ENCODE measurements at regions not wholly inside any gene's neighbourhood (a gene's known extent, or its start where the extent isn't known, plus 50 kb on each side); places are given as distances from the start of the nearest gene placed in this dataset.
A peak's percentile ranks its signal among the peaks of the same experiment; 100 is the strongest.

DNA sequence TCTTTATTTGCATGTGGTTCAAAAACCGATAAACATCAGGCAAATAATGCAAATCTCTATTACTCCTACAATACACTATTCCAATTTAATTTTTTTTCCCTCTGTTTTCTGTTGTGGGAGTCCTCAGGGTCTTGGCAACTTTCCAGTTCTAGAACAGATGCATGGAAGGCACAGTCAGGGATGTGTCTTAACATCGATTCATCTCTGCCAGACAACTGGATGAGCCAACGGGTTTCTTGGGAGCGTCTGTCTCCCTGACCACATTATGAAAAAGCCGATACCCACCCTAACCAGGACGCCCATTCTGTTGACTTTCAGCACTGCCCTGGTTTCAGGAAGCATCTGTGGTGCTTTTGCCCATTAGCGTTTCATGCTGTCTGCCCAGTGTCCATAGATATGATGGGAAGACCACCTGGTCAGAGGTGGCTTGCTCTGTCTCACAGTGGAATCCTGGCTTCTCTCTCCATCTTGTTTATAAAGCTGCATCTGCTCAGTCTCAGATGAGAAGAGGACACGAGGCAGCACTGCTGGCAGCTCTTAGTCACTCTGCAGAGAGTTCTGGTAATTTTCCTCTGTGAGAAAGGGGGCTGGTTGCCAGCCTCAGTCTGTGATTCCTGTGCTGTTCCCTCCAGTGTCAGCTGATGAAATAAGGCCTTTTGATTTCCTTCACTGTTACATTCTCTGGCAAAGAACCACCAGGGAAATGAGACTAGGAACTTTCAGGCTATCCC lies 57.9 kb upstream of the KCNE4 start:
- DNase-seq (ENCODE audit: low read depth): peak; percentile 62

DNA sequence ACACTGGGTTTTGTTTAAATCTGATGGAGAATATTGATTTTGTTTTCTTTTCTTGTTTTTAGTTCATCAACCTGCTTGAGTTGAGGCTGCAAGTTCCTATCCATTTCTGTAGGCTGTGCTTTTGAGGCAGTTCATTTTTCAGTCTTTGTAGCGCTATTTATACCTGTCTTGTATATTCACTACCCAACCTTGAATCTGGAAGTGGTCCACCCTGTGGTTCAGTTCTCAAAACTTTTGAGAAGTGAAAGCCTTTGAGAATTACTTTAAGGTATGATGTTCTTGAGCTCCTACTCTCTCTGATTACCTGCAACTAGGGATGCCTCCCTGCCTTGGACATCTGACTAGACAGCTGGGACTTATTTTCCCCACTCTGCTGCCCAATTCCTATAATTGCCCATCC lies 53.5 kb upstream of the KCNE4 start:
- no peak for DNase-seq (ENCODE audit: low read depth)

DNA sequence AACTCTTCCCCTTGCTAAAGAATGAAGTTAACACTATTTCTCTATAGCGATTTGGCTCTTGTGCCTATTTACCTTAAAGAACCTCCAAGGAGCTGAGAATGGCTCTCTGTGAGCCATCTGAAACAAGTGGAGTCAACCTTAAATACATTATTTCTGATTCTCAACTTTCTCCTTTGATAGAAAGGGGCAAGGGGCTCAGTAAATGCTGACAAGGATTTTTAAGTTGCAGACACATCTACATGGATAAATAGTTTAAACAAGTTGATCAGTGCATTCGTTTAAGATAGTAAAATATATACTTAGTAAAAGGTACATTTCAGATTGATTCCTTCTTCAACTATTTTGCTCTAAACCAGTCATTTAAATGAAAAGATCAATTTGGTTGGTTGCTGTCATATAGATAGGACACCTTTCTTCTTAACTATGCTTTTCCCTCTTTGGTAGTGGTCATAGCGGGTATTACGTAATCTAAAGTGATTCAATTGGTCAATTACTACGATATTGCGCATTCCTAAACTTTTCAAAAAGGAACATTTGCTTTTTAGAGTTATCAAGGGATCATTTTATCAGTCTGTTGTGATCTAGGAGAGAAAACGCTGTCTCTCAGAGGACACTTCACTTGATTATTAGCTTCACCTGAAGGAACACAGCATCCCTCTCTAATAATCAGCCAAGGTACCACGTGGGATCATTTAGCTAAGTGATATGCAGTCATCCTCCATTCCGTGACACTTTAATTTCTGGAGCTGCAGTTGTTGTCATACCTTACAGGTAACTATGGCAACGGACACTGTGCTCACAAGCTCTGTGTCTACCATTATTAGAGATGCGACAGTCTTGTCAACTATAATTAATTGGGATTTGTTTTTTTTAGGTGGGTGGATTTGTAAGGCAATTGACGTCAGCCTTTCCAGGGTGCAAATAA lies 50.9 kb upstream of the KCNE4 start:
- no peak for DNase-seq (ENCODE audit: low read depth)

DNA sequence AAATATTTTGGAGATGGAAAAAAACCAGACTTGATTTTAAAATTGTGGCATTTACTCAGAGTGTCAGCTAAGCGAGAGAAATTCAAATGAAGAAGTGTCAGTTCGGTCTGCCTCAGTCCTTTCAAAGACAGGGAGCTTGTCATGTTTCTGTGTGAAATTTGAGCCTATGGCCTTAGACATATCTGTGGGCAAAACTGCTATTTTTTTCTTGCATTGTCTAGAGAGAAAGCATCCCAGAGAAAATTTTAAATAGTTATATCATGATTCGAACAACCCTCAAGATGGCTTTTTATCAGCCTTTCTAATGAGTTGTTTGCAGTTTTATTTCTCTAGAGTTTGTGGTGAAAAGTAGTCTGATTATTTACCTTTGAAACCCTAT lies 50.2 kb upstream of the KCNE4 start:
- DNase-seq (ENCODE audit: low read depth): no peak
